ENCODE measurements at regions not wholly inside any gene's neighbourhood (a gene's known extent, or its start where the extent isn't known, plus 50 kb on each side); places are given as distances from the start of the nearest gene placed in this dataset.

DNA sequence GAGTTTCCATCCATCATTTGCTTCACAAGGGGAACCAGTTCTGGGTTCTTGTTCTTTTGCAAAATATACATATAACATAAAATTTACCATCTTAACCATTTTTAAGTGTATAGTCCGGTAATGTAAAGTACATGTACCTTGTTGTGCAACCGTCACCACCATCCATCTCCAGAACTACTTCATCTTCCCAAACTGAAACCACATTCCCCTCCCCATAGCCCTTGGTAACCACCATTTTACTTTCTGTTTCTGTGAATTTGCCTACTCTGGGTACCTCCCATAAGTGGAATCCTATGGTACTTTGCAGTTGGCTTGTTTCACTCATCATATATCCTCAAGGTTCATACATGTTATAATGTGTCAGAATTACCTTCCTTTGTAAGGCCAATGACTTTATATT, 70.3 kb upstream of the DSP start:
- TF ChIP-seq POLR2A (IDR thresholded peaks at IDR 0.05): no peak
- TF ChIP-seq, protein P1, sequence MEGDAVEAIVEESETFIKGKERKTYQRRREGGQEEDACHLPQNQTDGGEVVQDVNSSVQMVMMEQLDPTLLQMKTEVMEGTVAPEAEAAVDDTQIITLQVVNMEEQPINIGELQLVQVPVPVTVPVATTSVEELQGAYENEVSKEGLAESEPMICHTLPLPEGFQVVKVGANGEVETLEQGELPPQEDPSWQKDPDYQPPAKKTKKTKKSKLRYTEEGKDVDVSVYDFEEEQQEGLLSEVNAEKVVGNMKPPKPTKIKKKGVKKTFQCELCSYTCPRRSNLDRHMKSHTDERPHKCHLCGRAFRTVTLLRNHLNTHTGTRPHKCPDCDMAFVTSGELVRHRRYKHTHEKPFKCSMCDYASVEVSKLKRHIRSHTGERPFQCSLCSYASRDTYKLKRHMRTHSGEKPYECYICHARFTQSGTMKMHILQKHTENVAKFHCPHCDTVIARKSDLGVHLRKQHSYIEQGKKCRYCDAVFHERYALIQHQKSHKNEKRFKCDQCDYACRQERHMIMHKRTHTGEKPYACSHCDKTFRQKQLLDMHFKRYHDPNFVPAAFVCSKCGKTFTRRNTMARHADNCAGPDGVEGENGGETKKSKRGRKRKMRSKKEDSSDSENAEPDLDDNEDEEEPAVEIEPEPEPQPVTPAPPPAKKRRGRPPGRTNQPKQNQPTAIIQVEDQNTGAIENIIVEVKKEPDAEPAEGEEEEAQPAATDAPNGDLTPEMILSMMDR (IDR thresholded peaks at IDR 0.05): no peak
